Epidermal melanocyte (primary cell): ENCODE measurements at regions not wholly inside any gene's neighbourhood (a gene's known extent, or its start where the extent isn't known, plus 50 kb on each side); places are given as distances from the start of the nearest gene placed in this dataset.
A peak's percentile ranks its signal among the peaks of the same experiment; 100 is the strongest.
"Not testable (repeated sequence)": the region's sequence is repeated elsewhere in the genome, so short reads cannot be mapped to it uniquely, and the experiment has no call there.

ENCODE experiments used
- DNase-seq: peaks from one replicate; pipeline ENCODE4 v3.0.0; 2011; ENCODE audit warnings: low spot score; ENCODE audit not compliant: insufficient read length

GRCh38 chr2:222351035-222351434, 52.2 kb upstream of the PAX3 start:
- no peak for DNase-seq

DNA sequence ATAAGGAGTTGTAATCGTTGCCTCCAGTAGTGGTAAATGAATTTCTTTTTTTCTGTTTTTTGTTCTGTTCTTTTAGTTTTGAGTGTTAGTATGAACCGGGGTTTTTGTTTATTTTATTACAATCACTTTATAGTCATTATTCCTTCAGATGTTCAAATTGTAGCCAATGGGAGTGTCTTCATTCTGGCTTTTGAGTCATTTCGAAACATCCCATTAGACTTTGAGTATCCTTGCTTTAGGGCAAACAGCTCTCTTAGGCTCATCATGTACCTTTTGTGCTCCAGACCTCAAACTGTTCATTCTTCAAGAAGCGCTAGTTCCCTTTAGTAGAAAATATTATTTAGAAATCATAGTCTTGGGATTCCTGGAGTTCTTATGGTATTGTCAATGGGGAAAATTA, 54.2 kb upstream of the PAX3 start:
- peak; percentile 21 for DNase-seq

DNA sequence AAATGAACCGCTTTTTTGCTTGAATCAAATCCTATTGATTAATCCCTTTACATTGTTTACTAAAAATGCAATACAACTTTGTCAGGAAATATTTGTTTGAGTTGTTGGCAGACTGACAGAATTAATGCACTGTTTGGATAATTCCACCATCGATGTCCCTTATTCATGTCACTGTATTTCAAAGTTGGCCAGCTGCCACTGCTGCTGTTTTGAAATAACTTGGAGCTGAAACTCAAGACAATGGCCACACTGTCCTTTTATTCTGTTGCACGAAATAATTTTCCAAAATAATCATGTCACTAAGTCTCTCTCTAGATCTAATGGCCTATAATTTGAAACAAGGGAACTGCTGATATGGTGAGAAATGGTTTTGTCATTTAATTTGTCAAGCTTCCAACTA, 55.2 kb upstream of the PAX3 start:
- DNase-seq = no peak

- peak; percentile 74 for DNase-seq
Observed at GRCh38 chr2:222355860-222356259, 57.1 kb upstream of the PAX3 start.

- no peak for DNase-seq
Observed at GRCh38 chr2:222357930-222358329, 59.1 kb upstream of the PAX3 start.

DNA sequence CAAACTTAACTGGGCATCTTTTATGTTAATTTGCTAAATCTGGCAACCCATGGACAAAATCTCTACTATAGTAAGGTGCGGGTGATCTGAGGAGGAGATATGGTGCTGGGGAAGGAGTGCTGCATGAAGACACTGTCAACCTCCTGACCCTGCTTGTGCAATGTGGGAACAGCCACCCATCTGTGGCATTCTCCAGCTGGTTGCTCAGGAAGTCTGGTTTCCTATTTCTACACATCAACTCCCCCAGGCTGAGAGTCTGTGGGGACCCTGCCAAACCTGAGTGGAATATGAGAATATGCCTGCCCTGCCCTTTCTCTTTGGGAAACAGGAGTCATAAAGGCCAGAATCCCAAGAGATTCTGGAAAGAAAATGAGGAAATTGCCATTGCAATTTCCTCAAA, 60.1 kb upstream of the PAX3 start:
- no peak for DNase-seq

DNA sequence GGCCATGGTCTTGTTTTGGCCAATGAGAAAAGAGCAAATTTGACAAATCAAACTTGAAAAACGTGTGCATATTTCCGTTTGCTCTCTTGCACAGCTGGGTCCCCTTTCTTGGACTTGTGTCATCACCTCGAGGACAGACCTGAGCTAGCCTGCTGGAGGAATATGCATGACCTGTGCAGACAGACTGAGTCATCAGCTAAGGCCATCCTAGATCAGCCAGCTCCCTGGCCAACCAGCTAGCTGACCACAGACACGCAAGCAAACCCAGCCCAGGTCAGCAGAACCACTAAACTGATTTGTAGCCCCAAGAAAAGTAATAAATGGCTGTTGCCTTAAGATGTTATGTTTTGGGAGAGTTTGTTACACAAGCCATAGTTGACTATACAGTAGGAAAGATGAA, 61.3 kb upstream of the PAX3 start:
- DNase-seq = no peak

DNA sequence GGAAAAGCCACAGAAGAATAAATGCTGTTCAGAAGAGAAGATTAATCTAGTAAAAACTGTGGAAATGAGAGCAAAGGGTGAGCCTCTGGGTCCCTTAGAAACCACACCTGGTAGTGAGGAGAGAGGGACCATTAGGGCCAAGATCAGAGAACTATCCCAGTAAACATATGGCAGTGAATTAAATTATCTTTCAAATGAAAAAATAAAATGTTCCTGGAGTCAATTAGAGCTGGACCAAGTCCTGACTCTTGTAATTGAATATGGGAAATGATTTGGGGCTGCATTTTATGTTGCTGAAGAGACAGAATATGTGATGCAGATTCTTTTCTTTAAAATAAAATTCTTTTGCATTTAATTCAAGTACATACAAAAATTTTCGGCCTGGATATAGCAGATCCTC, 62.2 kb upstream of the PAX3 start:
- DNase-seq = no peak

DNA sequence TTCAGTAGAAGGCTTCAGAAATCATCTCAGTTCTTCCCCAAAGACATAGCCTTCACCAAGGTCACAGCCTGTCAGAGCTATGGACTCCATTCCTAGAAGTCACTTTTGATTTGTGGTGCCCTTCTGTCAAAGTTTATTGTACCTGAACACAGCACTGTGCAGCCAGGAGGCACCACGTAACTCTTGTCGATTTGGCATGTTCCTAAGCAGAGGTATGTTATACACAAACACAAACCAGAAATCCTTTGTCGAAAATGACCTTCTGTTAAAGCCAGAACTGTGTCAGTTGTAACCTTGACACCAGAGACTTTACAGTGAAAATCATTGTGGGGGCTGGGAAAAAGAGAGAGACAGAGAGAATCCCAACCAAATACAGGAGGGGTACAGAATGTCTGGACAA, 62.6 kb upstream of the SGPP2 start:
- DNase-seq = no peak

DNA sequence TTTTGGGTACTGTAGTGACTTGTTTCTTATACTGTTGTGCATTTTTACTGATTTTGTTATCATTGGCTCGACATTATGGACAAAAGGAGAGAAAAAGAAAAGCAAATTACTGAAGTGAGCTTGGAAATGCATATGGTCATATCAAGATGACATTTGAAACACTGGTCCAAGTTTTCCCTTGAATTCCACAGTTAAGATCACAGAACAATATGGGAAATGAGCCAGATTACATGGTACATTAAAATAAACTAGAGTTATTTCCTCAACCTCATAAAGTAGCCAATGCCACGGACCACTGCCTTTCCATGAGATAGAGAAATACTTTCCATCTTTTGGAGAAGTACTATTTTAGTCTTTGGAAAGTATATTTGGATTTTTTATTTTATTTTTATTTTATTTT, 62.0 kb upstream of the SGPP2 start:
- no peak for DNase-seq

- DNase-seq = no peak
Observed at GRCh38 chr2:222364285-222364895, 60.0 kb upstream of the SGPP2 start.

DNA sequence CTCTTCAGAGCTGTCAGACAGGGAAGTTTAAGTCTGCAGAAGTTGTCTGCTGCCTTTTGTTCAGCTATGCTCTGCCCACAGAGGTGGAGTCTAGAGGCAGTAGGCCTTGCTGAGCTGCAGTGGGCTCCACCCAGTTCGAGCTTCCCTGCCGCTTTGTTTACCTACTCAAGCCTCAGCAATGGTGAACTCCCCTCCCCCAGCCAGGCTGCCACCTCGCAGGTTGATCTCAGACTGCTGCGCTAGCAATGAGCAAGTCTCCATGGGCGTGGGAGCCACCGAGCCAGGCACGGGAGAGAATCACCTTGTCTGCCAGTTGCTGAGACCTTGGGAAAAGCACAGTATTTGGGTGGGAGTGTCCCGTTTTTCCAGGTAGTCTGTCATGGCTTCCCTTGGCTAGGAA, 56.1 kb upstream of the SGPP2 start:
- DNase-seq = not testable (repeated sequence)

GRCh38 chr2:222372993-222373392, 51.4 kb upstream of the SGPP2 start:
- no peak for DNase-seq
